ENCODE measurements at regions not wholly inside any gene's neighbourhood (a gene's known extent, or its start where the extent isn't known, plus 50 kb on each side); places are given as distances from the start of the nearest gene placed in this dataset.

DNA sequence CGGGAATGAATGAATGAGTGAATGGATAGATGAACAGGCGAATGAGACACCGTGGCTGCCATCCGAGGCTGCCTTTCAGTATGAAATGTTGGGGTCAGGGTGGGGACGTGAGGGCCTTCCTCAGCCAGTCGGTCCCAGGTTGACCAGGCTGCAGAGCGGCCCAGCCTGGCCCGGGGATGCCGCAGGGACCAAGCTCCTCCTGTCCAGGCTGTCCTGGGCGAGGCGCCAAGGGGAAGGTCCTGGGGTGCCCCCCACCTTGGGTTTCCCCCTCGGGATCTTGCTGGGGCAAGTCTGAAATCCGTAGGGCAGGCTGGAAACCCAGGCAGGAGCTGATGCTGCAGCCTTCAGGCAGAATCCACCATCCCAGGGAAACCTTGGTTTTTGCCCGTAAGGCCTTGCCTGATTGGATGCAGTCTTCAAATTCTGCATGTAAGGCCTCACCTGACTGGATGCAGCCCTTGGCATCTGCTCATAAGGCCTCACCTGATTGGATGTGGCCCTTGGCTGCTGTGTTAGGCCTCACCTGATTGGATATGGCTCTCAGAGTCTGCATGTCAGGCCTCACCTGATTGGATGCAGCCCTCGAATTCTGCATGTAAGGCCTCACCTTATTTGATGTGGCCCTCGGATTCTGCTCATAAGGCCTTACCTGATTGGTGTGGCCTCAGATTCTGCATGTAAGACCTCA, 61.7 kb upstream of the ZNF469 start:
- no peak overlapping the region for H3K4me3 ChIP-seq (replicated peaks in 1 of 2; ENCODE audit: low read depth in 2 of 2, low read length in 2 of 2)
- DNase-seq (ENCODE audit: low read depth in 2 of 2), result peak in 1 of 2 donors; percentile 24
- TF ChIP-seq, protein P1, sequence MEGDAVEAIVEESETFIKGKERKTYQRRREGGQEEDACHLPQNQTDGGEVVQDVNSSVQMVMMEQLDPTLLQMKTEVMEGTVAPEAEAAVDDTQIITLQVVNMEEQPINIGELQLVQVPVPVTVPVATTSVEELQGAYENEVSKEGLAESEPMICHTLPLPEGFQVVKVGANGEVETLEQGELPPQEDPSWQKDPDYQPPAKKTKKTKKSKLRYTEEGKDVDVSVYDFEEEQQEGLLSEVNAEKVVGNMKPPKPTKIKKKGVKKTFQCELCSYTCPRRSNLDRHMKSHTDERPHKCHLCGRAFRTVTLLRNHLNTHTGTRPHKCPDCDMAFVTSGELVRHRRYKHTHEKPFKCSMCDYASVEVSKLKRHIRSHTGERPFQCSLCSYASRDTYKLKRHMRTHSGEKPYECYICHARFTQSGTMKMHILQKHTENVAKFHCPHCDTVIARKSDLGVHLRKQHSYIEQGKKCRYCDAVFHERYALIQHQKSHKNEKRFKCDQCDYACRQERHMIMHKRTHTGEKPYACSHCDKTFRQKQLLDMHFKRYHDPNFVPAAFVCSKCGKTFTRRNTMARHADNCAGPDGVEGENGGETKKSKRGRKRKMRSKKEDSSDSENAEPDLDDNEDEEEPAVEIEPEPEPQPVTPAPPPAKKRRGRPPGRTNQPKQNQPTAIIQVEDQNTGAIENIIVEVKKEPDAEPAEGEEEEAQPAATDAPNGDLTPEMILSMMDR (IDR thresholded peaks at IDR 0.05; ENCODE audit: low read depth, low read length), result no peak

- TF ChIP-seq, protein P1 (IDR thresholded peaks at IDR 0.05; ENCODE audit: low read depth, low read length), result no peak
- no peak for DNase-seq (ENCODE audit: low read depth in 2 of 2)
- H3K4me3 ChIP-seq (replicated peaks in 1 of 2; ENCODE audit: low read depth in 2 of 2, low read length in 2 of 2), result no peak overlapping the region
Observed at GRCh38 chr16:88321635-88322499, 60.9 kb upstream of the ZNF469 start.

GRCh38 chr16:88322500-88322970, 60.2 kb upstream of the ZNF469 start:
- TF ChIP-seq, protein P1 (IDR thresholded peaks at IDR 0.05; ENCODE audit: low read depth, low read length), result no peak
- H3K4me3 ChIP-seq (replicated peaks in 1 of 2; ENCODE audit: low read depth in 2 of 2, low read length in 2 of 2), result no peak overlapping the region
- DNase-seq (ENCODE audit: low read depth in 2 of 2), result no peak

DNA sequence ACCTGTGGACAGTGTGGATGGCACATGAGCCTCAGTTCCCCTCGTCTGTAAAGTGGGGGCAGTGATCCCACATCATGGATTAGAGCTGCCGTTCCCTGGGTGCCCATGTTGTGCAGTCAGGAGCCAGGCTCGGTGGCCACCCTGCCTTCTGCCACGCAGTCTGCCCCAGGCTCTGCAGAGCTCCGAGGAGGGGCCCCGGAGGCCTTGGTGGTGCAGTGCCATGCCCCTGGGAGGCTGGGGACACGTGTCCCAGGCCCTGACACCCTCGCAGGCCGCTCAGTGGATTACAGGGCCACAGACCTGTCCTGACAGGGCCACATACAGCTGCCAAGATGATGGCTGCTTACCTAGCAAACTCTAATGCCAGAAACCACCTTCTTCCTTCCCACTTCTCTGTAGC, 59.7 kb upstream of the ZNF469 start:
- TF ChIP-seq, protein P1 (IDR thresholded peaks at IDR 0.05; ENCODE audit: low read depth, low read length), result no peak
- H3K4me3 ChIP-seq (replicated peaks in 1 of 2; ENCODE audit: low read depth in 2 of 2, low read length in 2 of 2), result no peak overlapping the region
- no peak for DNase-seq (ENCODE audit: low read depth in 2 of 2)

- no peak for DNase-seq (ENCODE audit: low read depth in 2 of 2)
- TF ChIP-seq, protein P1 (IDR thresholded peaks at IDR 0.05; ENCODE audit: low read depth, low read length), result no peak
- H3K4me3 ChIP-seq (replicated peaks in 1 of 2; ENCODE audit: low read depth in 2 of 2, low read length in 2 of 2), result no peak overlapping the region
Observed at GRCh38 chr16:88323546-88324330, 59.0 kb upstream of the ZNF469 start.

- no peak for DNase-seq (ENCODE audit: low read depth in 2 of 2)
- no peak overlapping the region for H3K4me3 ChIP-seq (replicated peaks in 1 of 2; ENCODE audit: low read depth in 2 of 2, low read length in 2 of 2)
- TF ChIP-seq, protein P1 (IDR thresholded peaks at IDR 0.05; ENCODE audit: low read depth, low read length), result no peak
Observed at GRCh38 chr16:88325087-88325750, 57.5 kb upstream of the ZNF469 start.
